ENCODE measurements at regions not wholly inside any gene's neighbourhood (a gene's known extent, or its start where the extent isn't known, plus 50 kb on each side); places are given as distances from the start of the nearest gene placed in this dataset.
"Not testable (repeated sequence)": the region's sequence is repeated elsewhere in the genome, so short reads cannot be mapped to it uniquely, and the experiment has no call there.

DNA sequence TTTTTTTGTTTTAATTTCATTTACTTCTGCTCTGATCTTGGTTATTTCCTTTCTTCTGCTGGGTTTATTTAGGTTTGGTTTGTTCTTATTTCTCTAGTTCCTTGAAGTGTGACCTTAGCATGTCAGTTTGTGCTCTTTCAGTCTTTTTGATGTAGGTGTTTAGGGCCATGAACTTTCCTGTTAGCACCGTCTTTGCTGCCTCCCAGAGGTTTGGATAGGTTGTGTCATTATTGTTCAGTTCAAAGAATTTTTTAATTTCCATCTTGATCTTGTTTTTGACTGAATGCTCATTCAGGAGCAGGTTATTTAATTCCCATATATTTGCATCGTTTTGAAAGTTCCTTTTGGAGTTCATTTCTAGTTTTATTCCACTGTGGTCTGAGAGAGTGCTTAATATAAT, 539.0 kb upstream of the ZP4 start:
- H3K27ac Mint-ChIP-seq, H3K4me3 Mint-ChIP-seq, H3K4me1 Mint-ChIP-seq, H3K36me3 Mint-ChIP-seq, H3K27me3 Mint-ChIP-seq: not testable (repeated sequence)
- peaks cover 21% of the 10 kb centered on the region for H3K9me3 Mint-ChIP-seq

DNA sequence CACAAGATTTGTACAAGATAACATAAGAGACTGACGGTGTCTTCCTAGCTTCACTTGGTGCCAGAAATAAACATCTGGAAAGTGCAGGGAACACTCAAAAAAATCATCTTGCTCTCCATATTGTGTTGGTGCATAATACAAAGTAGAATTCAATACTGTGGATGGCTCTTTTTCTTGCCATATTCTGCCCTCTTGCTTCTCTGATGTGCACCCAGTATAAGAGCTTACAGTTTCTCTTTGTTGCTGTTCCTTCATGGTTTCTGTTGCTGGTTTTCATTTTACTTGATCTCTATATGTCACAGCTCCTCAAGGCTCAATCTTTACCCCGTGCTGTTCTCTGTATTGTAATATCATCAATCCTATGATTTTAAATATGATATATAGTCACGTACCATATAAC, 528.5 kb upstream of the ZP4 start:
- peaks cover 3% of the 10 kb centered on the region for H3K9me3 Mint-ChIP-seq
- no peaks in the 10 kb centered on the region for H3K36me3 Mint-ChIP-seq
- H3K4me3 Mint-ChIP-seq, result no peak overlapping the region
- H3K4me1 Mint-ChIP-seq, result no peaks in the 10 kb centered on the region
- no peak overlapping the region for H3K27ac Mint-ChIP-seq
- no peaks in the 10 kb centered on the region for H3K27me3 Mint-ChIP-seq

DNA sequence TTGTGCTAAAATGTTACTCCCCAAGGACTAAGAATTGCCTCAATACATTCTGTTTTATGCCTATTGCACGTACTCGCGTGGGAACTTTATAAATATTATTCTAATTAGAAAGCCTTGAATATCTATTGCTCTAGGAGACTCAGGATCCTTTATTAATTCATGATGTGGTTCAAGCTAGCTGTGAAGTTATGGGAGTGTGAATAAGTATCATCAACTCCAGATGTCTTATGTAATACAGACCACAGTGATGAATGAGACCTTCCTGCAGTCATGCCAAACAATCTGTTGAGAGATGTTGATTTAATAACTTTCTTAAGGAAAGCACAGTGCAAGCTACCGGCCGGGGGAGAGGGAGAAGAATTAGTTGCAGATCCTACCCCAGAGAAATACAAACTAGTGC, 519.2 kb upstream of the ZP4 start:
- Mint-ChIP-seq H3K4me3 (no peak overlapping the region), H3K4me1 (no peaks in the 10 kb centered on the region), H3K27me3 (no peaks in the 10 kb centered on the region), H3K9me3 (peaks cover 13% of the 10 kb centered on the region), H3K36me3 (no peaks in the 10 kb centered on the region), H3K27ac (no peak overlapping the region)

DNA sequence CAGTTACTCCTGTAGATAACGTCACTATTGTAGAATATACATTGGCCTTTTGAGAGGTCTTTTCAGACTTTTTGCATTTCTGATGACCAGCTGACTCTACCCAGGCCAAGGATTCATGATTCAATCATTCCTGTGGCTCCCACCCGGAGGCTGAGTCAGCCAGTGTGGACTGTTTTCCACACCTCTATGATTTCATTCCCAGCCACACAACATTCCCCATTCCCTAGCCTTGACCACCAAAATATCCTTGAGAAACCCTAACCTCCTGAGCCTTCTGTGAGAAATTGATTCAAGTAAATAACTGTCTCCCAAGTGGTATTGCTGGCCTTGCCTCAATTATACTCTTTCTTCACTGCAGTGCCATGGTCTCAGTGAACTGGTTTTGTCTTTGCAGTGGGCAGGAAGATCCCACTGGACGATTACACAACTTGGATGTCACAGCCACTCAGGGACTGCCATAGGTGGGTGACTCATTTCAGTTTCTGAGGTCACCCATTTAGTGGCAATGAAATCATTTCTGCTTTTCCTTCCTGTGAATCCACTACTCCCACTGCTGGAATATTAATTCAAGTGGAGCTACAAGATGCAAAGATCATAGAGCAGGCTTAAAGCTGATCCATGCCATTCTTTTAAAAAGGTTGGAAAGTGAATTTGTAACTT, 518.6 kb upstream of the ZP4 start:
- Mint-ChIP-seq H3K9me3 (peaks cover 11% of the 10 kb centered on the region), H3K4me3 (no peak overlapping the region), H3K27ac (no peak overlapping the region), H3K27me3 (no peaks in the 10 kb centered on the region), H3K36me3 (no peaks in the 10 kb centered on the region), H3K4me1 (no peaks in the 10 kb centered on the region)

DNA sequence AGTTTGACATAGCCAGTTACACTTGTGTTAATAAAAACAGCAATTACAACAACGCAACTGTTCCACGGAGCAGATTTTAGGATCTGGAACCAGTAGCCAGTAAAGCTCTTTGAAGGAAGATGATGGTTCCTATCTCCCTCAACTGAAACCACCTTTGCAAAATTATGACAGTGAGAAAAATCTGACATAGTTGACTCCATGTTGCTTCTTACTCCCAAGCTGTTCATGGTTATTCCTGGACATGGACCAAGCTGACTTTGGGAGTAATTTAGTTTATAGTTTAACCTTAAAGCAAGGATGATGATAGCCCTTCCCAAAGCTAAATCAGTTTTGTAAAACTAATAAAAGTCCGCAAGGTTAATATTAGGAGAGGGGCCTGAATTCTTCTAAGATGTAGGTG, 518.0 kb upstream of the ZP4 start:
- Mint-ChIP-seq H3K9me3 (peaks cover 5% of the 10 kb centered on the region), H3K4me1 (no peaks in the 10 kb centered on the region), H3K27me3 (no peaks in the 10 kb centered on the region), H3K36me3 (no peaks in the 10 kb centered on the region), H3K4me3 (no peak overlapping the region), H3K27ac (no peak overlapping the region)

DNA sequence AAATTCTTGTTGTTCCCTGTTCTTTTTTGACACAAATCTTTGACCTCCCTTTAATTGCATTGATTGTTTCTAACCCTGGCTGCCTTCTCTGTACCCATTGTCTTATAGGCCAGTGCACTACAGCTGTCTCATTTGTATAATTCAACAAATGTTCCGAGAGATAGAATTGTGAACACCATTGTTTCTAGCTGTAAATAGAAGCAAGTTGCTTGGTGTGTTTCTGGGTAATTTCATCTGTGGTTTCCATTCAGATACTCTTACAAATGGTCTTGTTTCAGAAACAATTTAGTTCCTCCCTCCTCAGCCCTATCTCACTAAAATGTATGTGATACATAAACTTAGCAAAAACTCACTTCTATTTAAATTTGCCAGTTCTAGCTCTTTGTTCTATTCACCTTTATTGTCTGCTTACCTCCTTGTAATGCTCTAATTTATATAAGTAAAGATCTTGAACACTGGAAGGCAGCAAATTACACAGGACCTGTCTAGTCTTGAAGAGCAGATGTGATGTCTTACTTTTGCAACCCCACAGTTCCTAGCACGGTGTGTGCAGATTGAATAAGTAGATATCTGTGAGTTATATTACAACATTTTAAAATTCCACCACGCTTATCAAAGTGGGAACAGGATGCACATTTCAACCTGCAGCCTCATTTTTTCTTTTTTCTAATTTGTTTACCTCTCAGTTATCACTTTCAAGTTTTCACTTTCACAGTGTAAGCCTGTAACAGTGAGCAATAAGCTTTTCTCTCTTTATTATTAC, 515.6 kb upstream of the ZP4 start:
- H3K36me3 Mint-ChIP-seq, result no peaks in the 10 kb centered on the region
- H3K4me3 Mint-ChIP-seq, result no peak overlapping the region
- H3K27me3 Mint-ChIP-seq, result no peaks in the 10 kb centered on the region
- no peak overlapping the region for H3K27ac Mint-ChIP-seq
- no peaks in the 10 kb centered on the region for H3K4me1 Mint-ChIP-seq
- H3K9me3 Mint-ChIP-seq, result peaks cover 5% of the 10 kb centered on the region

DNA sequence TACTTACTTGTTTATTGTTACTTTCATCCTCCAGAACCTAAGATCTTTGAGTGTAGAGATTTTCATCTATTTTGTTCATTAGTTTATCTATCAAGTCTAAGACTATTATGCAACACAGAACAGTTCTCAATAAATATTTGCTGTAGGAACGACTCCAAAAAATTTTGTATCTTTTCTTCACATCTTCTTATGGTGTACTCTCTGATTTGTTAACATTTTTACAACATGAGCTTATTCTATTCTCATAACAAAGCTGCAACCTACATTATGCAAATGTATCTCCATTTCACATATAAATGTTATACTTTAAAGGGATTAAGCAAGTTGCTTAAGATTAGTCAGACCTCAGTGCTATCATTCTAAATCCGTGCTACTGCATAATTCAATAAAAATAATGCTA, 514.2 kb upstream of the ZP4 start:
- no peak overlapping the region for H3K27ac Mint-ChIP-seq
- H3K4me3 Mint-ChIP-seq, result no peak overlapping the region
- no peaks in the 10 kb centered on the region for H3K4me1 Mint-ChIP-seq
- H3K9me3 Mint-ChIP-seq, result peaks cover 5% of the 10 kb centered on the region
- H3K27me3 Mint-ChIP-seq, result no peaks in the 10 kb centered on the region
- H3K36me3 Mint-ChIP-seq, result no peaks in the 10 kb centered on the region

DNA sequence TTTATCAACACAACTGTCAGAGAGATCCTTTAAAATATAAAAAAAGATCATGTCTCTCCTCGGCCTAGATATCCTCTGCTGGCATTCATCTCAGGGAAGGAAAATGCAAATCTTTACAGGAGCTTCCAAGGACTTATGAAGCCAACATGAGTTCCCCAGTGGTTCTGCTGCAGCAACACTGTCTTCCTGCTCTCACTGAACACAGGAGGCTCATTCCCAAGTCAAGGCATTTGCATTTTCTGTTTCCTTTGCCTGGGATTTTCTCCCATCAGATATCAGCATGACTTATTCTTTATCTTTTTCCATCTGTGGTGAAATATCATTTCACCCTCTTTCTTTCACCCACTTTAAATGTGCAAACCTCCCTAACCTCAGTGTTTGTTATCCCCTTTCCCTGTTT, 513.8 kb upstream of the ZP4 start:
- no peak overlapping the region for H3K27ac Mint-ChIP-seq
- H3K4me1 Mint-ChIP-seq, result no peaks in the 10 kb centered on the region

DNA sequence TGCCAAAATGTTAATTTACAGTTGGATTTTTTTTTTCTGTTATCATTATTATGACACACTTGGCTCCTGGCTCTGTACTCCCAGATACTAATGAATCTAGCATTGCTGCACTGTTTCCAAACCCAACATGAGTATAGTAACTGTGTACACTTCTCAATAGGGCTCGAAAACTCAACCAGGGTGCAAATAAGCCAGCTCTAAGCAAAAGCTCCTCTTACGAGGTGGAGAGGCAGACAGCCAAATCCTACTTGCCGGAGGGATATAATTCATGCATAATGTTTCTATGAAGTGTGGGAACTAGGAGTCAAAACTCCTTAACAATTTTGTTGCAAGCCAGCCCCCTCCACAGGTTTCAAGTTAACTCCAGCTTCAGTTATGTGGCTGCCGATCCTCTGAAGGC, 510.4 kb upstream of the ZP4 start:
- Mint-ChIP-seq H3K27ac (no peak overlapping the region), H3K4me1 (no peaks in the 10 kb centered on the region), H3K36me3 (no peaks in the 10 kb centered on the region), H3K9me3 (no peaks in the 10 kb centered on the region), H3K4me3 (no peak overlapping the region), H3K27me3 (no peaks in the 10 kb centered on the region)

More for the DNA sequence above, 513.8 kb upstream of the ZP4 start:
- Mint-ChIP-seq H3K27me3 (no peaks in the 10 kb centered on the region), H3K9me3 (peaks cover 5% of the 10 kb centered on the region), H3K36me3 (no peaks in the 10 kb centered on the region), H3K4me3 (no peak overlapping the region)

DNA sequence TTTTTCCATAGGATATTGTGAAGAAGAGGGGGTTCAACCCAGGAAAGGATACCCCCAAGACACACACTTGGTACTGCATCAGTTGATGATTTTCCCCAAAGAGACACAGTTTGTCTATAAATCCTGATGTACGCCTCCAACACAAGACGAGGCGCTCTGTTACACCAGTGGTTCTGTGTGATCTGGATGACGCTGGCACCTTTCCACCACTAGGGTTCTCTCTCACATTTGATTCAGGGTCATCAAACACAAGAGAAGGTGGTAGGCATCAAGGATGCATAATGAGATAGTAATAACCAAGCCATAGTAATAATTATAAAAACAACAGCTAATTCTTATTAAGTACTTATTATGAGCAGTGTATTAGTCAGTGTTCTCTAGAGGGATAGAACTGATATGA, 508.8 kb upstream of the ZP4 start:
- no peaks in the 10 kb centered on the region for H3K9me3 Mint-ChIP-seq
- no peaks in the 10 kb centered on the region for H3K4me1 Mint-ChIP-seq
- no peak overlapping the region for H3K4me3 Mint-ChIP-seq
- no peaks in the 10 kb centered on the region for H3K36me3 Mint-ChIP-seq
- H3K27me3 Mint-ChIP-seq, result no peaks in the 10 kb centered on the region
- no peak overlapping the region for H3K27ac Mint-ChIP-seq

DNA sequence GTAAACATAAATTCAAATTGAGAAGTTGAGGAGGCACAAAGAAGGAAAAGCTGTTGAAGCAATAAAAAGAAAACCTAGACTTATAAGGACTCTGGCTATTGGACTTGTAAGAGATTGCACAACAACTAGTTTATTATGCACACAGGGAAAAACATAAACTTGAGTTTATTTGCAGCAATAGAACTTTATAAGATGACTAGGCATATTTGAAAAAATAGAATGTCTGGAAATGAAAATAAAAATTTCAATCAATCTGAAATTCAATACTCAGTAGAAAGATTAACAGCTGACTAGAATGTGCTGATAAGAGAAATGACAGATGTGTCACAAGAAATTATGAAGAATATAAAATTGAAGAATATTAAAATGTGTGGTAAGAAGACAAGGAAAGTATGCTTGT, 505.4 kb upstream of the ZP4 start:
- H3K4me1 Mint-ChIP-seq, result no peaks in the 10 kb centered on the region
- H3K9me3 Mint-ChIP-seq, result peaks cover 5% of the 10 kb centered on the region
- no peaks in the 10 kb centered on the region for H3K27me3 Mint-ChIP-seq
- no peaks in the 10 kb centered on the region for H3K36me3 Mint-ChIP-seq
- H3K27ac Mint-ChIP-seq, result no peak overlapping the region
- no peak overlapping the region for H3K4me3 Mint-ChIP-seq

DNA sequence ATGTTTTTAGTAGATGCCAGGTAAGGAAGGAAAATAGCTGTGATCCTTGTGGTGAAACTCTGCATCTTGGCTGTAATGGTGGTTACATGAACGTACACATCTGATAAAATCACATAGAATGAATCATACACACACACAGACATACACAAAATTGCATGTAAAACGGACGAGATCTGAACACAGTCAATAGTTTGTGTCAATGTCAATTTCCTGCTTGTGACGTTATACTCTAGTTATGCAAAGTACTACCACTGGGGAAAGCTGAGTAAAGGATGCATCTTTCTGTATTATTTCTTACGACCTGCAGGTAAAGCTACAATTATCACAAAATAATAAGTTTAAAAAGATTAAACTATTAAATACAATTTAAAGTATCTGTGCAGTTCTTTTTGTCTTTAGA, 493.7 kb upstream of the ZP4 start:
- H3K9me3 Mint-ChIP-seq, result no peaks in the 10 kb centered on the region
- H3K36me3 Mint-ChIP-seq, result no peaks in the 10 kb centered on the region
- H3K27ac Mint-ChIP-seq, result no peak overlapping the region
- H3K4me3 Mint-ChIP-seq, result no peak overlapping the region
- H3K4me1 Mint-ChIP-seq, result no peaks in the 10 kb centered on the region
- no peaks in the 10 kb centered on the region for H3K27me3 Mint-ChIP-seq

DNA sequence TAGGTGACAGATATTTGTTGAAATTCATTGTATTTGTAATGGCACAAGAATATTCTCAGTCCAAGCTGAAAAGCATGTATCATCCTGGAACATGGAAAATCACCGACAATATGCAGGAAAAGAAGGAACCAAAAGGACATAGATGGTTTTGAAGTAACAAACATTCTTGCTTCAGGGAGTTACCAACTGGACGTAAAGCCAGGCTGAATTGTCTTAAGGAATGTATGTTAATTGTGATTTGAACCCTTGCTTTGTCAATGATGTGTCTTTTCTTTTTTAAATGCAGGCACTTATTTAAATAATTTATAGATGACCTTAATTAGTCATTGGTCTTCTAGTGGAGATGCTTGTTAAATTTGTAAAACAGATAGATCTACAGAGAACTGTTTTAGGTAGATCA, 489.4 kb upstream of the ZP4 start:
- Mint-ChIP-seq H3K36me3 (no peaks in the 10 kb centered on the region), H3K27ac (no peak overlapping the region), H3K27me3 (no peaks in the 10 kb centered on the region), H3K4me1 (no peaks in the 10 kb centered on the region), H3K9me3 (no peaks in the 10 kb centered on the region), H3K4me3 (no peak overlapping the region)

DNA sequence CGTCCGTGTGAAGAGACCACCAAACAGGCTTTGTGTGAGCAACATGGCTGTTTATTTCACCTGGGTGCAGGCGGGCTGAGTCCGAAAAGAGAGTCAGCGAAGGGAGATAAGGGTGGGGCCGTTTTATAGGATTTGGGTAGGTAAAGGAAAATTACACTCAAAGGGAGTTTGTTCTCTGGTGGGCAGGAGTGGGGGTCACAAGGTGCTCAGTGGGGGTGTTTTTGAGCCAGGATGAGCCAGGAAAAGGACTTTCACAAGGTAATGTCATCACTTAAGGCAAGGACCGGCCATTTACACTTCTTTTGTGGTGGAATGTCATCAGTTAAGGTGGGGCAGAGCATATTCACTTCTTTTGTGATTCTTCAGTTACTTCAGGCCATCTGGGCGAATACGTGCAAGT, 488.7 kb upstream of the ZP4 start:
- not testable (repeated sequence) for H3K36me3 Mint-ChIP-seq, H3K4me3 Mint-ChIP-seq, H3K4me1 Mint-ChIP-seq, H3K9me3 Mint-ChIP-seq, H3K27me3 Mint-ChIP-seq, H3K27ac Mint-ChIP-seq

DNA sequence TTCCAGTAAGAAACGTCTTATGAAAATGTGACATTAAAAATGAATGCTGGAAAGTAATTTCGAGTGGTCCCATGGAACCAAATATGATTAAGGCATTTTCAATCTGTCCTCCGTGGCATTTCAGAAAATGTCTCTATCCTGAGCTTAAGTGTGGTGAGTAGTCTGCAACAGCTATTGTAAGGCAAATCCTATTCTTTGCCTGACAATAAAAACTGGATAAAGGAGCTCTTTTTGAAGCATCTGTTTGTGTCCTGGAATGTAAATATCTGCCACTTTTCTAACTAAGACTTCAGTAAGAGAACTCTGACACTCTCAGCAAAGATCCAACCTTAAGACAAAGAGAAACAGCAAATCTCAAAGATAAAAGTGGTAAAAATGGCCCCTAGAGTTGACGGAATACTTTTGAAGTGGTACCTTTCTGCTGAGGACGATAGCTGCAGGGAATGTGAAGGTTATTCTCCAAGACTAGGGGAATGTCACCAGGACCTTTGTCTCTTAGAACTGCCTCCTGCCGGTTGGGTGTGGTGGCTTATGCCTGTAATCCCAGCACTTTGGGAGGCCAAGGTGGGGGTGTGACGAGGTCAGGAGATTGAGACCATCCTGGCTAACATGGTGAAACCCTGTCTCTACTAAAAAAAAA, 486.7 kb upstream of the ZP4 start:
- Mint-ChIP-seq H3K27me3 (no peaks in the 10 kb centered on the region), H3K9me3 (no peaks in the 10 kb centered on the region), H3K4me1 (no peaks in the 10 kb centered on the region), H3K4me3 (no peak overlapping the region), H3K36me3 (no peaks in the 10 kb centered on the region), H3K27ac (no peak overlapping the region)

DNA sequence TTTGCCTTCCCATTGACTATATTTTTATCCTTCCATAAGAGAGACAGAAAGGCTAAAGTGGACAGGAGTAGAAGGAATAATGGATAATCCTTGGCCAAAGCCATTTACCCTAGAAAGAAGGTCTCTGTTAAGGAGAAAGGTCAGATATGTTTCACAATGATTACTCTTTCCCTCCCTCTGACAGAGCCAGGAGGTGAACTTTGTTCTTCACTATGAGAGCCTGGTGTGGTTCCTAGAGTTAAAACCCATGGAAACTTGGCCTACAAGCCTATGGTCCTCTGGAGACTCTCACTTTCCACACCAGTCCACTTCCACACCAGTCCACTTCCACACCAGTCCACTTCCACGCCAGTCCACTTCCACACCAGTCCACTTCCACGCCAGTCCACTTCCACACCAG, 479.9 kb upstream of the ZP4 start:
- Mint-ChIP-seq H3K9me3 (peaks cover 5% of the 10 kb centered on the region), H3K36me3 (no peaks in the 10 kb centered on the region), H3K4me3 (no peak overlapping the region), H3K27me3 (no peaks in the 10 kb centered on the region), H3K27ac (no peak overlapping the region), H3K4me1 (no peaks in the 10 kb centered on the region)
